Skeletal muscle tissue (tissue), 3 donors: ENCODE measurements at regions not wholly inside any gene's neighbourhood (a gene's known extent, or its start where the extent isn't known, plus 50 kb on each side); places are given as distances from the start of the nearest gene placed in this dataset.

ENCODE experiments used
- H3K27ac ChIP-seq: one replicate; pipeline ENCODE4 v1.7.0; 2013; ENCODE audit warnings: mild to moderate bottlenecking, low read depth, low read length, inconsistent platforms
- H3K27me3 ChIP-seq, 3 donors: one replicate each; pipeline ENCODE4 v1.7.0; 2013; ENCODE audit warnings: low read length in 3 of 3; ENCODE audit not compliant: control insufficient read depth in 3 of 3, insufficient read depth in 3 of 3
- H3K36me3 ChIP-seq, 3 donors: one replicate each; pipeline ENCODE4 v1.7.0; 2013; ENCODE audit warnings: low read length in 3 of 3; ENCODE audit not compliant: control insufficient read depth in 3 of 3, insufficient read depth in 3 of 3
- H3K4me1 ChIP-seq, 3 donors: one replicate each; pipeline ENCODE4 v1.7.0; 2013; ENCODE audit warnings: low read length in 3 of 3, mild to moderate bottlenecking in 3 of 3; ENCODE audit not compliant: control insufficient read depth in 3 of 3, insufficient read depth in 3 of 3
- H3K4me3 ChIP-seq, 3 donors: one replicate each; pipeline ENCODE4 v1.7.0; 2013; ENCODE audit warnings: low read length in 3 of 3
- H3K9ac ChIP-seq, 3 donors: one replicate each; pipeline ENCODE4 v1.7.0; 2013; ENCODE audit warnings: low read length in 3 of 3, mild to moderate bottlenecking in 3 of 3, moderate library complexity in 2 of 3, low read depth in 1 of 3
- H3K9me3 ChIP-seq, 3 donors: one replicate each; pipeline ENCODE4 v1.7.0; 2013; ENCODE audit warnings: low read length in 3 of 3; ENCODE audit not compliant: control insufficient read depth in 3 of 3
- donor health status: Osteomylitis.

- Histone ChIP-seq H3K9me3 (no peaks in the 10 kb centered on the region), H3K9ac (no peak overlapping the region), H3K36me3 (no peaks in the 10 kb centered on the region), H3K27ac (no peak overlapping the region), H3K27me3 (no peaks in the 10 kb centered on the region), H3K4me1 (no peaks in the 10 kb centered on the region), H3K4me3 (no peak overlapping the region)
Observed at GRCh38 chr5:175047048-175047447, 322.7 kb downstream of the MSX2 start.

GRCh38 chr5:175045820-175046219, 321.4 kb downstream of the MSX2 start:
- Histone ChIP-seq H3K36me3 (no peaks in the 10 kb centered on the region), H3K4me1 (no peaks in the 10 kb centered on the region), H3K9ac (no peak overlapping the region), H3K9me3 (no peaks in the 10 kb centered on the region), H3K4me3 (no peak overlapping the region), H3K27me3 (no peaks in the 10 kb centered on the region), H3K27ac (no peak overlapping the region)

GRCh38 chr5:175037820-175038219, 313.4 kb downstream of the MSX2 start:
- Histone ChIP-seq H3K4me1 (no peaks in the 10 kb centered on the region), H3K27me3 (peaks cover 0 to 2% (median 0%) of the 10 kb centered on the region in 3 donors)

GRCh38 chr5:175035882-175036533, 311.6 kb downstream of the MSX2 start:
- Histone ChIP-seq H3K9ac (no peak overlapping the region), H3K36me3 (no peaks in the 10 kb centered on the region), H3K4me1 (no peaks in the 10 kb centered on the region), H3K4me3 (no peak overlapping the region), H3K27ac (no peak overlapping the region), H3K27me3 (peaks cover 0 to 2% (median 0%) of the 10 kb centered on the region in 3 donors), H3K9me3 (no peaks in the 10 kb centered on the region)

More at GRCh38 chr5:175037820-175038219, 313.4 kb downstream of the MSX2 start:
- Histone ChIP-seq H3K36me3 (no peaks in the 10 kb centered on the region), H3K9ac (no peak overlapping the region), H3K27ac (no peak overlapping the region), H3K4me3 (no peak overlapping the region), H3K9me3 (no peaks in the 10 kb centered on the region)

GRCh38 chr5:175034924-175035323, 310.5 kb downstream of the MSX2 start:
- H3K27ac ChIP-seq = no peak overlapping the region
- no peak overlapping the region for H3K4me3 ChIP-seq
- H3K36me3 ChIP-seq = no peaks in the 10 kb centered on the region
- H3K27me3 ChIP-seq = peaks cover 0 to 2% (median 0%) of the 10 kb centered on the region in 3 donors
- no peaks in the 10 kb centered on the region for H3K4me1 ChIP-seq
- H3K9me3 ChIP-seq = no peaks in the 10 kb centered on the region
- H3K9ac ChIP-seq = no peak overlapping the region

- Histone ChIP-seq H3K4me3 (no peak overlapping the region), H3K4me1 (no peaks in the 10 kb centered on the region), H3K9ac (no peak overlapping the region), H3K27ac (no peak overlapping the region), H3K27me3 (no peaks in the 10 kb centered on the region), H3K36me3 (no peaks in the 10 kb centered on the region), H3K9me3 (no peaks in the 10 kb centered on the region)
Observed at GRCh38 chr5:175032741-175033151, 308.4 kb downstream of the MSX2 start.

- no peaks in the 10 kb centered on the region for H3K4me1 ChIP-seq
- H3K36me3 ChIP-seq = no peaks in the 10 kb centered on the region
- H3K9me3 ChIP-seq = no peaks in the 10 kb centered on the region
- no peaks in the 10 kb centered on the region for H3K27me3 ChIP-seq
- H3K4me3 ChIP-seq = no peak overlapping the region
- H3K27ac ChIP-seq = no peak overlapping the region
- no peak overlapping the region for H3K9ac ChIP-seq
Observed at GRCh38 chr5:175032013-175032412, 307.6 kb downstream of the MSX2 start.

- Histone ChIP-seq H3K9me3 (no peaks in the 10 kb centered on the region), H3K27ac (no peak overlapping the region), H3K4me3 (no peak overlapping the region), H3K4me1 (no peaks in the 10 kb centered on the region), H3K36me3 (no peaks in the 10 kb centered on the region), H3K9ac (no peak overlapping the region), H3K27me3 (peaks cover 0 to 3% (median 0%) of the 10 kb centered on the region in 3 donors)
Observed at GRCh38 chr5:175027390-175027789, 303.0 kb downstream of the MSX2 start.

GRCh38 chr5:175025077-175025476, 300.7 kb downstream of the MSX2 start:
- peaks cover 0 to 3% (median 0%) of the 10 kb centered on the region in 3 donors for H3K27me3 ChIP-seq
- no peak overlapping the region for H3K4me3 ChIP-seq
- H3K36me3 ChIP-seq = no peaks in the 10 kb centered on the region
- H3K9ac ChIP-seq = no peak overlapping the region
- no peaks in the 10 kb centered on the region for H3K9me3 ChIP-seq
- H3K27ac ChIP-seq = no peak overlapping the region
- H3K4me1 ChIP-seq = no peaks in the 10 kb centered on the region

- Histone ChIP-seq H3K27ac (no peak overlapping the region), H3K9ac (no peak overlapping the region), H3K4me1 (no peaks in the 10 kb centered on the region), H3K27me3 (peaks cover 0 to 3% (median 0%) of the 10 kb centered on the region in 3 donors), H3K36me3 (no peaks in the 10 kb centered on the region), H3K9me3 (no peaks in the 10 kb centered on the region), H3K4me3 (no peak overlapping the region)
Observed at GRCh38 chr5:175021841-175022625, 297.7 kb downstream of the MSX2 start.
